Lower lobe of right lung (tissue), 2 donors: ENCODE measurements at regions not wholly inside any gene's neighbourhood (a gene's known extent, or its start where the extent isn't known, plus 50 kb on each side); places are given as distances from the start of the nearest gene placed in this dataset.
"Not testable (repeated sequence)": the region's sequence is repeated elsewhere in the genome, so short reads cannot be mapped to it uniquely, and the experiment has no call there.

ENCODE experiments used
- ATAC-seq, 2 donors: fragments of 200-7000 bp; cut with Tn5 transposase; one replicate each; pipeline ENCODE4 v1.9.1; 2020 to 2022; ENCODE audit warnings: mild to moderate bottlenecking in 2 of 2, moderate library complexity in 2 of 2
- DNase-seq: peaks from one replicate; pipeline ENCODE4 v3.0.0-alpha.2; 2020
- H3K27ac ChIP-seq: fragments of 200-600 bp; one replicate; pipeline ENCODE4 v1.8.0; 2022
- H3K27me3 ChIP-seq: fragments of 200-600 bp; one replicate; pipeline ENCODE4 v1.8.0; 2022; ENCODE audit warnings: low read depth
- H3K36me3 ChIP-seq: fragments of 200-600 bp; one replicate; pipeline ENCODE4 v1.8.0; 2022; ENCODE audit warnings: mild to moderate bottlenecking
- H3K4me1 ChIP-seq: fragments of 200-600 bp; one replicate; pipeline ENCODE4 v1.8.0; 2022
- H3K4me3 ChIP-seq: fragments of 200-600 bp; one replicate; pipeline ENCODE4 v1.8.0; 2022; ENCODE audit warnings: mild to moderate bottlenecking
- H3K9me3 ChIP-seq: fragments of 200-600 bp; one replicate; pipeline ENCODE4 v1.8.0; 2022
- intact Hi-C: fragments of 100-400 bp; cut with DNase I; formaldehyde crosslinking; loops from one replicate; pipeline ENCODE4 v1.11.0; 2022
- TF ChIP-seq, protein P1 (sequence below): fragments of 200-600 bp; IDR thresholded peaks from one replicate; pipeline ENCODE4 v1.8.0; 2022; ENCODE audit warnings: antibody characterized with exemption, mild to moderate bottlenecking
- donor health status: DM: no; HTN: yes; CAD: no; lungs with severe emphysema.

DNA sequence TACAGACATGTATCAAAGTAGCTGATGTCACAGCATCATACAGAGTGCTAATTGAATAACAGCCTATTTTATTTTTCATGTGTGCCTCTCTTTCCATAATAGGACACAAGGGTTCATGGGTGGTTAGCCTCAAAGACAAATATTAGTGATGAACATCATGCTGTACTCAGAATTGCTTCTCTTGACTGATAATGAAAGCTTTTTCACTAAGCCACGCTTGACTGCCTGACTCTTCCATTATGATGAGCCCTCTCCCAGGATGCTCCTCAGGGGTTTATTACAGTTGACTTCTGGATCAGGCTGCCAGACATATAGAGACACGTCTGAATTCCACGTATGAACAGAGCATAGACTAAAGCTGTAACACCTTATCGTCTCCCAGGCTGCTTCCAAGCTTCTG, 2757.5 kb downstream of the PCDH7 start:
- H3K27me3 ChIP-seq, result no peaks in the 10 kb centered on the region
- ATAC-seq (no peak), DNase-seq (no peak)
- H3K4me1 ChIP-seq, result no peaks in the 10 kb centered on the region
- TF ChIP-seq, protein P1, sequence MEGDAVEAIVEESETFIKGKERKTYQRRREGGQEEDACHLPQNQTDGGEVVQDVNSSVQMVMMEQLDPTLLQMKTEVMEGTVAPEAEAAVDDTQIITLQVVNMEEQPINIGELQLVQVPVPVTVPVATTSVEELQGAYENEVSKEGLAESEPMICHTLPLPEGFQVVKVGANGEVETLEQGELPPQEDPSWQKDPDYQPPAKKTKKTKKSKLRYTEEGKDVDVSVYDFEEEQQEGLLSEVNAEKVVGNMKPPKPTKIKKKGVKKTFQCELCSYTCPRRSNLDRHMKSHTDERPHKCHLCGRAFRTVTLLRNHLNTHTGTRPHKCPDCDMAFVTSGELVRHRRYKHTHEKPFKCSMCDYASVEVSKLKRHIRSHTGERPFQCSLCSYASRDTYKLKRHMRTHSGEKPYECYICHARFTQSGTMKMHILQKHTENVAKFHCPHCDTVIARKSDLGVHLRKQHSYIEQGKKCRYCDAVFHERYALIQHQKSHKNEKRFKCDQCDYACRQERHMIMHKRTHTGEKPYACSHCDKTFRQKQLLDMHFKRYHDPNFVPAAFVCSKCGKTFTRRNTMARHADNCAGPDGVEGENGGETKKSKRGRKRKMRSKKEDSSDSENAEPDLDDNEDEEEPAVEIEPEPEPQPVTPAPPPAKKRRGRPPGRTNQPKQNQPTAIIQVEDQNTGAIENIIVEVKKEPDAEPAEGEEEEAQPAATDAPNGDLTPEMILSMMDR, result no peak
- intact Hi-C loops, result no loop called here
- no peaks in the 10 kb centered on the region for H3K36me3 ChIP-seq
- H3K9me3 ChIP-seq, result no peaks in the 10 kb centered on the region
- no peak overlapping the region for H3K4me3 ChIP-seq
- H3K27ac ChIP-seq, result no peak overlapping the region

GRCh38 chr4:33482773-33483172, 2761.5 kb downstream of the ARAP2 start:
- DNase-seq (no peak), ATAC-seq (no peak)
- no peaks in the 10 kb centered on the region for H3K36me3 ChIP-seq
- no peaks in the 10 kb centered on the region for H3K9me3 ChIP-seq
- TF ChIP-seq, protein P1, result no peak
- intact Hi-C loops, result no loop called here
- no peak overlapping the region for H3K27ac ChIP-seq
- no peak overlapping the region for H3K4me3 ChIP-seq
- H3K27me3 ChIP-seq, result no peaks in the 10 kb centered on the region
- H3K4me1 ChIP-seq, result no peaks in the 10 kb centered on the region

GRCh38 chr4:33485111-33485510, 2759.2 kb downstream of the ARAP2 start:
- no peak overlapping the region for H3K4me3 ChIP-seq
- no peaks in the 10 kb centered on the region for H3K4me1 ChIP-seq
- no peaks in the 10 kb centered on the region for H3K9me3 ChIP-seq
- no peaks in the 10 kb centered on the region for H3K36me3 ChIP-seq
- TF ChIP-seq, protein P1, result no peak
- DNase-seq (no peak), ATAC-seq (no peak)
- H3K27me3 ChIP-seq, result no peaks in the 10 kb centered on the region
- H3K27ac ChIP-seq, result no peak overlapping the region
- intact Hi-C loops, result no loop called here

GRCh38 chr4:33493231-33493630, 2751.1 kb downstream of the ARAP2 start:
- no peaks in the 10 kb centered on the region for H3K27me3 ChIP-seq
- TF ChIP-seq, protein P1, result no peak
- no peaks in the 10 kb centered on the region for H3K36me3 ChIP-seq
- DNase-seq, result no peak
- no peaks in the 10 kb centered on the region for H3K4me1 ChIP-seq
- H3K27ac ChIP-seq, result no peak overlapping the region
- intact Hi-C loops, result no loop called here
- H3K4me3 ChIP-seq, result no peak overlapping the region
- no peaks in the 10 kb centered on the region for H3K9me3 ChIP-seq
- ATAC-seq, result no peak

DNA sequence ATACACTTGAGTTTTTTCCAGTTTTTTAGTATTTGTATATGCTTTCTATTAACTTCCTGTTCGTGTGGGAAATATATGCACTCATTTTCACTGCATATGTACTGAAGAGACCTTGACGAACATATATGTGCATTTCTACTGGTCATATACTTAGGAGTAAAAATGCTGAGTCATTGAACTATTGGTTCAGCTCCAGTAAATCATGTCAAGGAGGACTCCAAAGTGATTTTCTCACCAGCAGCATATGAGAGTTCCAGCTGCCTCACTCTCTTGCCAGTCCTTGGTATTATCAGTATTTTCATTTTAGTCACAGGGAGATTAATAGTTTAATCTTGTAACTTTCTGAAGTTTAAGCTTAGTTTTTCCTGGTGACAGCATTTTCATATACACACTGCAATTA, 2750.2 kb downstream of the ARAP2 start:
- Histone ChIP-seq H3K4me1 (no peaks in the 10 kb centered on the region), H3K27ac (no peak overlapping the region), H3K27me3 (no peaks in the 10 kb centered on the region), H3K4me3 (no peak overlapping the region), H3K36me3 (no peaks in the 10 kb centered on the region), H3K9me3 (no peaks in the 10 kb centered on the region)
- TF ChIP-seq, protein P1, result no peak
- ATAC-seq (no peak), DNase-seq (no peak)
- intact Hi-C loops, result no loop called here

GRCh38 chr4:33501587-33501986, 2742.7 kb downstream of the ARAP2 start:
- H3K4me3 ChIP-seq, DNase-seq, H3K27ac ChIP-seq, H3K4me1 ChIP-seq, H3K27me3 ChIP-seq, ATAC-seq, H3K36me3 ChIP-seq, intact Hi-C loops: not testable (repeated sequence)
- peaks cover 19% of the 10 kb centered on the region for H3K9me3 ChIP-seq
